Activated CD8-positive, alpha-beta memory T cell treated with anti-CD3 and anti-CD28 coated beads for 48 hours (primary cell): ENCODE measurements at regions not wholly inside any gene's neighbourhood (a gene's known extent, or its start where the extent isn't known, plus 50 kb on each side); places are given as distances from the start of the nearest gene placed in this dataset.
"Not testable (repeated sequence)": the region's sequence is repeated elsewhere in the genome, so short reads cannot be mapped to it uniquely, and the experiment has no call there.

Source experiments
- DNase-seq, 3 experiments: peaks; one replicate each; pipeline ENCODE4 v3.0.0-alpha.2; 2020; ENCODE audit warnings: low read depth in 2 of 3, low spot score in 2 of 3

- DNase-seq, result no peak
Measured at GRCh38 chr7:131803816-131804215, 247.4 kb upstream of the PODXL start.

GRCh38 chr7:131802195-131802864 is 245.9 kb upstream of the PODXL start:
- DNase-seq, result no peak

- DNase-seq, result no peak
Measured at GRCh38 chr7:131800531-131800930, 244.1 kb upstream of the PODXL start.

GRCh38 chr7:131800008-131800407 is 243.6 kb upstream of the PODXL start:
- DNase-seq, result no peak

- no peak for DNase-seq
Measured at GRCh38 chr7:131797841-131798240, 241.4 kb upstream of the PODXL start.

GRCh38 chr7:131795400-131795799 is 239.0 kb upstream of the PODXL start:
- DNase-seq, result no peak

GRCh38 chr7:131792311-131792710 is 235.9 kb upstream of the PODXL start:
- DNase-seq, result no peak

GRCh38 chr7:131787101-131787500 is 230.7 kb upstream of the PODXL start:
- DNase-seq, result no peak

- no peak for DNase-seq
Measured at GRCh38 chr7:131786204-131786603, 229.8 kb upstream of the PODXL start.

GRCh38 chr7:131778601-131779000 is 222.2 kb upstream of the PODXL start:
- DNase-seq, result no peak

GRCh38 chr7:131774419-131775220 is 218.2 kb upstream of the PODXL start:
- DNase-seq, result no peak

- DNase-seq, result no peak
Measured at GRCh38 chr7:131773413-131773812, 217.0 kb upstream of the PODXL start.

- DNase-seq, result no peak
Measured at GRCh38 chr7:131769241-131769640, 212.8 kb upstream of the PODXL start.

GRCh38 chr7:131767591-131767990 is 211.2 kb upstream of the PODXL start:
- DNase-seq, result no peak

- DNase-seq, result no peak
Measured at GRCh38 chr7:131765575-131765974, 209.1 kb upstream of the PODXL start.

GRCh38 chr7:131764143-131764775 is 207.8 kb upstream of the PODXL start:
- DNase-seq, result no peak

- DNase-seq, result no peak
Measured at GRCh38 chr7:131762753-131763152, 206.3 kb upstream of the PODXL start.

GRCh38 chr7:131755801-131756200 is 199.4 kb upstream of the PODXL start:
- DNase-seq, result not testable (repeated sequence)

- DNase-seq, result no peak
Measured at GRCh38 chr7:131753620-131754222, 197.3 kb upstream of the PODXL start.

- no peak for DNase-seq
Measured at GRCh38 chr7:131747658-131748232, 191.3 kb upstream of the PODXL start.
